Stimulated activated naive CD4-positive, alpha-beta T cell (primary cell): ENCODE measurements at regions not wholly inside any gene's neighbourhood (a gene's known extent, or its start where the extent isn't known, plus 50 kb on each side); places are given as distances from the start of the nearest gene placed in this dataset.

ENCODE experiments used
- DNase-seq, 6 experiments: peaks; one replicate each; lab custom pipeline; 2025; lab: John Stamatoyannopoulos, UW

- no peak for DNase-seq
These were observed 253.9 kb upstream of the MAN1A1 start for GRCh38 chr6:119603501-119603900.

- no peak for DNase-seq
These were observed 252.9 kb upstream of the MAN1A1 start for GRCh38 chr6:119602215-119603178.

GRCh38 chr6:119598883-119599282 is 249.3 kb upstream of the MAN1A1 start:
- no peak for DNase-seq

GRCh38 chr6:119594907-119595306 is 245.3 kb upstream of the MAN1A1 start:
- DNase-seq, result no peak

- no peak for DNase-seq
These were observed 241.7 kb upstream of the MAN1A1 start for GRCh38 chr6:119591235-119591634.

- no peak for DNase-seq
These were observed 240.5 kb upstream of the MAN1A1 start for GRCh38 chr6:119590066-119590465.

- no peak for DNase-seq
These were observed 238.0 kb upstream of the MAN1A1 start for GRCh38 chr6:119587537-119587936.

GRCh38 chr6:119586250-119586882 is 236.8 kb upstream of the MAN1A1 start:
- no peak for DNase-seq

- DNase-seq, result no peak
These were observed 234.5 kb upstream of the MAN1A1 start for GRCh38 chr6:119584088-119584487.

GRCh38 chr6:119581220-119581619 is 231.7 kb upstream of the MAN1A1 start:
- DNase-seq, result no peak

- DNase-seq, result no peak
These were observed 226.2 kb upstream of the MAN1A1 start for GRCh38 chr6:119575721-119576120.

- no peak for DNase-seq
These were observed 219.0 kb upstream of the MAN1A1 start for GRCh38 chr6:119568580-119568979.

- DNase-seq, result no peak
These were observed 217.1 kb upstream of the MAN1A1 start for GRCh38 chr6:119566546-119567260.

GRCh38 chr6:119565893-119566292 is 216.3 kb upstream of the MAN1A1 start:
- DNase-seq, result no peak

- DNase-seq, result no peak
These were observed 212.6 kb upstream of the MAN1A1 start for GRCh38 chr6:119562168-119562567.

- no peak for DNase-seq
These were observed 210.0 kb upstream of the MAN1A1 start for GRCh38 chr6:119559586-119559985.

- no peak for DNase-seq
These were observed 207.7 kb upstream of the MAN1A1 start for GRCh38 chr6:119557239-119557638.

GRCh38 chr6:119552021-119552420 is 202.5 kb upstream of the MAN1A1 start:
- no peak for DNase-seq

- no peak for DNase-seq
These were observed 197.5 kb upstream of the MAN1A1 start for GRCh38 chr6:119547024-119547423.

- no peak for DNase-seq
These were observed 195.7 kb upstream of the MAN1A1 start for GRCh38 chr6:119545245-119545644.

- no peak for DNase-seq
These were observed 195.0 kb upstream of the MAN1A1 start for GRCh38 chr6:119544325-119545175.

GRCh38 chr6:119543332-119543731 is 193.8 kb upstream of the MAN1A1 start:
- no peak for DNase-seq
